ENCODE measurements at regions not wholly inside any gene's neighbourhood (a gene's known extent, or its start where the extent isn't known, plus 50 kb on each side); places are given as distances from the start of the nearest gene placed in this dataset.

- TF ChIP-seq CTCF (IDR thresholded peaks at IDR 0.05) (no peak), FOXK1 (CRISPR knock-in tag; IDR thresholded peaks at IDR 0.05) (no peak), ATF2 (CRISPR knock-in tag; IDR thresholded peaks at IDR 0.05; ENCODE audit: borderline replicate concordance, low read depth) (no peak), IRF2 (CRISPR knock-in tag; IDR thresholded peaks at IDR 0.05; ENCODE audit: borderline replicate concordance, low read depth) (no peak), CDX4 (CRISPR knock-in tag; IDR thresholded peaks at IDR 0.05; ENCODE audit: borderline replicate concordance) (no peak)
These were observed 87.1 kb upstream of the SIRPA start for GRCh38 chr20:1808101-1808500.

All from WTC11 (cell line).